ENCODE measurements at regions not wholly inside any gene's neighbourhood (a gene's known extent, or its start where the extent isn't known, plus 50 kb on each side); places are given as distances from the start of the nearest gene placed in this dataset.

DNA sequence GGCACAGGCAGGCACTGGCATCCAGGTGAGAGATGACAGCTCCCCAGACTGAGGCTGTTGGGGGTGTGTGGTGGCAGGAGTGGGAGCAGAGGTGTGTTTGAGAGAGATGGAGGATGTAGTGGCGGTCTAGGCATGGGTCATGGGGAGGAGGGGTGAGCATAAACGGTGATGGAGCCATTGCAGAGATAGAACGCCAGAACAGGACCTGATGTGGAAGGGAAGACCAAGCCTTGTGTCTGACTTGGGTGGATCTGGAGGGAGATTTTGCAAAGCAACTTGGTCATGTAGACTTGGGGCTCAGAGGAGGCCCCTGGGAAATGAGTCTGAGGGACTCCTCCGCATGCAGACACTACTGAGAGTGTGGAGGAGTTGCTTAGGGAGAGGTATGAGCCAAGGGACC is 50.0 kb upstream of the CLDN5 start:
- no peak for DNase-seq (ENCODE audit: low read depth)
- TF ChIP-seq, protein P1, sequence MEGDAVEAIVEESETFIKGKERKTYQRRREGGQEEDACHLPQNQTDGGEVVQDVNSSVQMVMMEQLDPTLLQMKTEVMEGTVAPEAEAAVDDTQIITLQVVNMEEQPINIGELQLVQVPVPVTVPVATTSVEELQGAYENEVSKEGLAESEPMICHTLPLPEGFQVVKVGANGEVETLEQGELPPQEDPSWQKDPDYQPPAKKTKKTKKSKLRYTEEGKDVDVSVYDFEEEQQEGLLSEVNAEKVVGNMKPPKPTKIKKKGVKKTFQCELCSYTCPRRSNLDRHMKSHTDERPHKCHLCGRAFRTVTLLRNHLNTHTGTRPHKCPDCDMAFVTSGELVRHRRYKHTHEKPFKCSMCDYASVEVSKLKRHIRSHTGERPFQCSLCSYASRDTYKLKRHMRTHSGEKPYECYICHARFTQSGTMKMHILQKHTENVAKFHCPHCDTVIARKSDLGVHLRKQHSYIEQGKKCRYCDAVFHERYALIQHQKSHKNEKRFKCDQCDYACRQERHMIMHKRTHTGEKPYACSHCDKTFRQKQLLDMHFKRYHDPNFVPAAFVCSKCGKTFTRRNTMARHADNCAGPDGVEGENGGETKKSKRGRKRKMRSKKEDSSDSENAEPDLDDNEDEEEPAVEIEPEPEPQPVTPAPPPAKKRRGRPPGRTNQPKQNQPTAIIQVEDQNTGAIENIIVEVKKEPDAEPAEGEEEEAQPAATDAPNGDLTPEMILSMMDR (IDR thresholded peaks at IDR 0.05; ENCODE audit: insufficient read depth, low read depth, low read length): no peak

DNA sequence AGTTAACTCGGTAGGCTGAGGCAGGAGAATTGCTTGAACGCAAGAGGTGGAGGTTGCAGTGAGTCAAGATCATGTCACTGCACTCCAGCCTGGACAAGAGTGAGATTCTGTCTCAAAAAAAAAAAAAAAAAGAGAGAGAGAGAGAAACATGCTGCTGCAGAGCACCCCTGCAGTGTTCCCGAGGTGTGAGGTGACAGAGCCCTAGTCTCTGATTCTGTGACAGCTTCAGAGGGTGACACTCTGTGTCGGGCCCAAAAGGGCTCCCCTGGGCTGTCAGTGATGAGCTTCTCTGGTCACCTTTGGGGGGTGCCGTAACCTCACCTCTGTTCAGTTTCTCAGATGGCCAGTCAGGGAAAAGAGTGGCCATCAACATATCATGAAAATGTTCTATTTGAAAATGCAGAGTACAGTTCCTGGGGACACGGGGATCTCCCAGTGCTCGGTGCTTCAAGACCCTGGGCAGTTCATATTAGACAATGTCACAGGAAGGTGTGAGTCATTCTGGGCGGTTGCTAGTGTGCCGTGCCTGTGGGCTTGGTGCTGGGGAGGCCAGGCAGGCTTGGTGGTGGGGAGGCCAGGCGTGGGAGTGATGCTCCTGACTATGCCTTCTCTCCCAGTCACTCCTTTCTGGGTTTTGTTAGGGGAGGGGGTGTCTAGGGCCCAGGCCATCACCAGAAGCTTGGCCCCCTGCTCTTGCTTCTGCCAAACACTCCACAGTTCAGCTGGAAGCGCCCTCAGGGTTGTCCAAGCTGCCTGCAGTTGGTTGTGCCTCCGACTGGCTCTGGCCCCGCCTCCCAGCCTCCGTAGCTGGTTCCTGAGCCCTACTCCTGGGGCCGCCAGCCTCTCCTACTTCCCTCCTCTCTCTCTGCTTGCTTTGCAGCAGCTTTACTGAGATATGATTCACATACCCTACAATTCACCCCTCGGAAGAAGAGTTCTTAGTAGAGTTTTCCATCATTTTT is 52.5 kb upstream of the CLDN5 start:
- no peak overlapping the region for H3K4me3 ChIP-seq (ENCODE audit: low read depth, low read length)
- peak; percentile 23 for DNase-seq (ENCODE audit: low read depth)
- TF ChIP-seq, protein P1 (IDR thresholded peaks at IDR 0.05; ENCODE audit: insufficient read depth, low read depth, low read length): no peak

More for the DNA sequence above, 50.0 kb upstream of the CLDN5 start:
- no peak overlapping the region for H3K4me3 ChIP-seq (ENCODE audit: low read depth, low read length)

DNA sequence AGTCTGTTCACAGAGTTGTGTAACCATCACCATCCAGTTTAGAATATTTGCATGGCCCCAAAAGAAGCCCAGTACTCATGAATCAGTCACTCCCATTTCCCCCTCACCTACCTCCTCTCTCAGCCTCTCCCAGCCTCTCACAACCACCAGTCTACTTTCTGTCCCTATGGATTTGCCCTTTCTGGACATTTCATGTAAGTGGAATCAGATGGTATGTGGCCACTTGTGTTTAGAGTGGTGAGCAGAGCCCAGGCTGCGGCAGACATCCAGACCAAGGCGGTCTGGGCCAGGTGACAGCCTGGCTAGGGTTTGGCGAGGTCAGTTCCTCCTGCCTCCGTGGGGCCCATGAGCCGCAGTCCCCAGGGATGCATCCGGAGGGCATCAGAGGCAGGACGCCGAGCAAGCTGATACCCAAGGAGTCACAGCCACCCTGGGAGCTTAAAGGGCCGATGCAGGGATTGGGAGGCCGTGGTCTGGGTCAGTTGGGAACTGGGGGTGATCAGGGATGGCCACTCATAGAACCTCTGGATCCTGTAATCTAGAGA is 53.3 kb upstream of the CLDN5 start:
- DNase-seq (ENCODE audit: low read depth): no peak
- TF ChIP-seq, protein P1 (IDR thresholded peaks at IDR 0.05; ENCODE audit: insufficient read depth, low read depth, low read length): no peak
- no peak overlapping the region for H3K4me3 ChIP-seq (ENCODE audit: low read depth, low read length)

DNA sequence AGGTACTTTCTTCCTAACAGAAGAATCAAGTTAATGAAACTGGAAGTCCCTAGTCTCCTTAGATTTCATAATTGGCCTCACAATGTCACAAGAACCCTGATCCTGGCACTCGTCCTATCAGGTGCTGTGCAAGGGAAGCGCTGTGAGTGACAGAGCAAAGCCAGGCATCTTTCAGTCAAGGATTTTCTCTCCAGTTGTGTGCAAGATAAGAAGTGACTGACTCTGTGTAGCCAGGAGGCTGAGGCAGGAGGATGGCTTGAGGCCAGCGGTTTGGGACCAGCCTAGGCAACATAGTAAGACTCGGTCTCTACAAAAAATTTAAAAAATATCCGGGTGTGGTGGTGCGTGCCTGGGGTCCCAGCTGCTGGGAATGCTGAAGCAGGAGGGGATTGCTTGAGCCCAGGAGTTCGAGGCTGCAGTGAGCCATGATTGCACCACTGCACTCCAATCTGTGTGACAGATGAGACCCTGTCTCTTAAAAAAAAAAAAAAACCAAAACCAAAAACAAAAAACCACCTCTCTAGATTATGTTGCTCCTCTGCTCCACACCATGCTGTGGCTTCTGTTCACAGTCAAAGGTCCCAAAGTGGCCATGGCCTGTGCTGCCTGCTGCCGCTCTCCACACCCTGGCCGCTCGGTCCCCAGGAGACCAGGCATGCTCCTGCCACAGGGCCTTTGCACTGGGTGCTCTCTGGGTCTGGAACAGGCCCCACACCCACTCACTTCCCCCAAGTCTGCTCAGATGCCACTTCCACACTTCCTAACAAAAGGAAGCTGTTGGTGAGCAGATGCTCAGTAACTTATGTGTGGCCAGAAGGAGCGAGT is 54.2 kb upstream of the CLDN5 start:
- no peak for DNase-seq (ENCODE audit: low read depth)
- no peak overlapping the region for H3K4me3 ChIP-seq (ENCODE audit: low read depth, low read length)
- TF ChIP-seq, protein P1 (IDR thresholded peaks at IDR 0.05; ENCODE audit: insufficient read depth, low read depth, low read length): no peak

DNA sequence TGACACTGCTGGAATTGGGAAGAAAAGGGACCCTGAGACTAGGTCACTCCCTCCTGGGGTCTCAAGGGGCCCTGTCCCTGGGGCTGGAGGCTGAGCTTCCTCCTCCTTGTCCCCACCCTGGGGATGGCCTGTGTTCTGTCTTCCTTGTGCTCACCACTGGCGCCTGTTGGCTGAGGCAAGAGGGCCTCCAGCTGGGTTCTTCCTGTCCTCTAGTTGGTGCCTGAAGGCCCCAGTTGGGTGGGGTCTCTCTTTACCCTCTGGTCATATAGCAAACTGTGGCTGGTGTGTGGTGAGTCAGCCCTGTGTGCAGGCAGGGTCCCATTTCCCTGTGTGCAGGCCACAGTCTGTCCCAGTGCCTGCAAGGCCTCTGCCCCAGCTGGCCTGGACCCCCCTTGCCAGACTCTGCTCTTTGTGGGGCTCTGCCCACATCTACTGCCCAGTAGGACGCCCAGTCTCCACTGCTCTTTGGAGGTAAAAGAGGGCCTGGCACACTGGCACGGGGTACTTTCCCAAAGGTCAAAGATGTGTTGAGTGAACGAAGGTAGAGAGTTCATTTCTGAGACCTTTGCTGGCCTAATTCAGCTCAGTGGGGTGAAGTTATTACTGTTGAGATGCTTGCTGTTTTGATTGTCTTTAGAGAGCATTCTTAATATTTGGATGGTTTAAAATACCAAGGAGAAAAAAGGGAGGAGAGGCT is 55.1 kb upstream of the CLDN5 start:
- no peak overlapping the region for H3K4me3 ChIP-seq (ENCODE audit: low read depth, low read length)
- DNase-seq (ENCODE audit: low read depth): no peak
- TF ChIP-seq, protein P1 (IDR thresholded peaks at IDR 0.05; ENCODE audit: insufficient read depth, low read depth, low read length): no peak

DNA sequence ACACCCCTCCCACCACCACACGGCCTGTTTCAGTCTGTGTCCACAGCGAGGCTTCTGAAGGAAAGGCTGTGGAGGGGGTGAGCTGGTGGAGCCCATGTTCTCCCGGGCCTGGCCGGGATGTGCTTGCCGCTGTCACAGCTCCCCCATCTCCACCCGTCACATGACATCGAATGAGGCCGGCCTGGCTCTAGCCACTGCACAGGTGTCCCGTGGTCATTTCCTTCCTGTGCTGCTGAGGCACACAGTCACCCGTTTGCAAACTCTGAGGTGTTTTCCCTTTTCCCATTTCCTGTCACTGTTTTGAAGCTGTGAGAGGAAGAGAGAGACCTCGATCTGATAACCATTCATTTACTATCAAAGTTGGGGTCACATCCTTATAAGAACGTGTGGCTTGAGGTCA is 55.7 kb upstream of the CLDN5 start:
- no peak for DNase-seq (ENCODE audit: low read depth)
- TF ChIP-seq, protein P1 (IDR thresholded peaks at IDR 0.05; ENCODE audit: insufficient read depth, low read depth, low read length): no peak
- H3K4me3 ChIP-seq (ENCODE audit: low read depth, low read length): no peak overlapping the region
